ENCODE measurements at regions not wholly inside any gene's neighbourhood (a gene's known extent, or its start where the extent isn't known, plus 50 kb on each side); places are given as distances from the start of the nearest gene placed in this dataset.

DNA sequence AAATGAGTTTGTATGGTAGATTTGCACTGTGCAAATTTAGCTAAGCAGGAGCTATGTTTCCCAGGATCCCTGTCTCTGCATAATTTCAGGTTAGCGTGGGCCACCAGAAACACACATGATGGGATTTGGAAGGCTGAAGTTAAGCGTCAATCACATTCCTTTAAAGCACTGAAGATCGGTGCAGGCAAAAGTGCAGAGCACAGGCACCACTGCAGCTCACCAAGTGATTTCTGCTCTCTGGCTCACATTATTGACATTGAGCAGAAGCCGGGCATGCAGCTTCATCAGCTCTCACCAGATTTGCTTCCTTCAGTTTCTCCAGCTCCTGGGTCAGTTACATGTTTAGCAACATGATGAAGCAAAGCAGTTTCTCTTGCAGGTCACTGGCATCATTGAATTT, 256.4 kb upstream of the TGFBR2 start:
- TF ChIP-seq POLR2A (IDR thresholded peaks at IDR 0.05) = no peak
- TF ChIP-seq, protein P1, sequence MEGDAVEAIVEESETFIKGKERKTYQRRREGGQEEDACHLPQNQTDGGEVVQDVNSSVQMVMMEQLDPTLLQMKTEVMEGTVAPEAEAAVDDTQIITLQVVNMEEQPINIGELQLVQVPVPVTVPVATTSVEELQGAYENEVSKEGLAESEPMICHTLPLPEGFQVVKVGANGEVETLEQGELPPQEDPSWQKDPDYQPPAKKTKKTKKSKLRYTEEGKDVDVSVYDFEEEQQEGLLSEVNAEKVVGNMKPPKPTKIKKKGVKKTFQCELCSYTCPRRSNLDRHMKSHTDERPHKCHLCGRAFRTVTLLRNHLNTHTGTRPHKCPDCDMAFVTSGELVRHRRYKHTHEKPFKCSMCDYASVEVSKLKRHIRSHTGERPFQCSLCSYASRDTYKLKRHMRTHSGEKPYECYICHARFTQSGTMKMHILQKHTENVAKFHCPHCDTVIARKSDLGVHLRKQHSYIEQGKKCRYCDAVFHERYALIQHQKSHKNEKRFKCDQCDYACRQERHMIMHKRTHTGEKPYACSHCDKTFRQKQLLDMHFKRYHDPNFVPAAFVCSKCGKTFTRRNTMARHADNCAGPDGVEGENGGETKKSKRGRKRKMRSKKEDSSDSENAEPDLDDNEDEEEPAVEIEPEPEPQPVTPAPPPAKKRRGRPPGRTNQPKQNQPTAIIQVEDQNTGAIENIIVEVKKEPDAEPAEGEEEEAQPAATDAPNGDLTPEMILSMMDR (IDR thresholded peaks at IDR 0.05) = no peak
